ENCODE measurements at regions not wholly inside any gene's neighbourhood (a gene's known extent, or its start where the extent isn't known, plus 50 kb on each side); places are given as distances from the start of the nearest gene placed in this dataset.

- Mint-ChIP-seq H3K27ac (ENCODE audit: low read depth) (no peak overlapping the region), H3K36me3 (ENCODE audit: insufficient read depth) (no peaks in the 10 kb centered on the region), H3K27me3 (no peaks in the 10 kb centered on the region), H3K4me1 (no peaks in the 10 kb centered on the region), H3K9me3 (peaks cover 17% of the 10 kb centered on the region), H3K4me3 (no peak overlapping the region)
- DNase-seq (ENCODE audit: low spot score in 2 of 2), result no peak
- no peak for ATAC-seq (replicated peaks; ENCODE audit: extremely low read depth, poor library complexity, severe bottlenecking)
Observed at GRCh38 chr4:23371533-23371932, 518.3 kb downstream of the PPARGC1A start.

- H3K4me1 Mint-ChIP-seq, result no peaks in the 10 kb centered on the region
- no peak overlapping the region for H3K4me3 Mint-ChIP-seq
- H3K9me3 Mint-ChIP-seq, result peaks cover 10% of the 10 kb centered on the region
- no peak for ATAC-seq (replicated peaks; ENCODE audit: extremely low read depth, poor library complexity, severe bottlenecking)
- no peak overlapping the region for H3K27ac Mint-ChIP-seq (ENCODE audit: low read depth)
- no peaks in the 10 kb centered on the region for H3K27me3 Mint-ChIP-seq
- no peak for DNase-seq (ENCODE audit: low spot score in 2 of 2)
- peaks cover 2% of the 10 kb centered on the region for H3K36me3 Mint-ChIP-seq (ENCODE audit: insufficient read depth)
Observed at GRCh38 chr4:23369331-23369730, 520.5 kb downstream of the PPARGC1A start.

- Mint-ChIP-seq H3K36me3 (ENCODE audit: insufficient read depth) (peaks cover 2% of the 10 kb centered on the region), H3K4me3 (no peak overlapping the region), H3K27me3 (no peaks in the 10 kb centered on the region), H3K27ac (ENCODE audit: low read depth) (no peak overlapping the region), H3K4me1 (no peaks in the 10 kb centered on the region), H3K9me3 (peaks cover under 1% of the 10 kb centered on the region)
- no peak for ATAC-seq (replicated peaks; ENCODE audit: extremely low read depth, poor library complexity, severe bottlenecking)
- DNase-seq (ENCODE audit: low spot score in 2 of 2), result no peak
Observed at GRCh38 chr4:23368081-23368697, 521.7 kb downstream of the PPARGC1A start.

GRCh38 chr4:23366557-23366906, 523.3 kb downstream of the PPARGC1A start:
- Mint-ChIP-seq H3K4me1 (no peaks in the 10 kb centered on the region), H3K36me3 (ENCODE audit: insufficient read depth) (peaks cover 2% of the 10 kb centered on the region)

GRCh38 chr4:23365871-23366556, 523.8 kb downstream of the PPARGC1A start:
- H3K9me3 Mint-ChIP-seq, result no peaks in the 10 kb centered on the region
- ATAC-seq (replicated peaks; ENCODE audit: extremely low read depth, poor library complexity, severe bottlenecking) (no peak), DNase-seq (ENCODE audit: low spot score in 2 of 2) (no peak)
- no peaks in the 10 kb centered on the region for H3K4me1 Mint-ChIP-seq
- no peaks in the 10 kb centered on the region for H3K27me3 Mint-ChIP-seq
- H3K27ac Mint-ChIP-seq (ENCODE audit: low read depth), result no peak overlapping the region
- no peak overlapping the region for H3K4me3 Mint-ChIP-seq
- H3K36me3 Mint-ChIP-seq (ENCODE audit: insufficient read depth), result peaks cover 2% of the 10 kb centered on the region

More at GRCh38 chr4:23366557-23366906, 523.3 kb downstream of the PPARGC1A start:
- no peak overlapping the region for H3K4me3 Mint-ChIP-seq
- DNase-seq (ENCODE audit: low spot score in 2 of 2), result no peak
- no peak overlapping the region for H3K27ac Mint-ChIP-seq (ENCODE audit: low read depth)
- H3K9me3 Mint-ChIP-seq, result no peaks in the 10 kb centered on the region
- H3K27me3 Mint-ChIP-seq, result no peaks in the 10 kb centered on the region
- no peak for ATAC-seq (replicated peaks; ENCODE audit: extremely low read depth, poor library complexity, severe bottlenecking)

GRCh38 chr4:23365086-23365485, 524.8 kb downstream of the PPARGC1A start:
- Mint-ChIP-seq H3K9me3 (no peaks in the 10 kb centered on the region), H3K27me3 (no peaks in the 10 kb centered on the region), H3K4me1 (no peaks in the 10 kb centered on the region), H3K36me3 (ENCODE audit: insufficient read depth) (peaks cover 2% of the 10 kb centered on the region), H3K4me3 (no peak overlapping the region), H3K27ac (ENCODE audit: low read depth) (no peak overlapping the region)
- DNase-seq (ENCODE audit: low spot score in 2 of 2), result no peak
- no peak for ATAC-seq (replicated peaks; ENCODE audit: extremely low read depth, poor library complexity, severe bottlenecking)

DNA sequence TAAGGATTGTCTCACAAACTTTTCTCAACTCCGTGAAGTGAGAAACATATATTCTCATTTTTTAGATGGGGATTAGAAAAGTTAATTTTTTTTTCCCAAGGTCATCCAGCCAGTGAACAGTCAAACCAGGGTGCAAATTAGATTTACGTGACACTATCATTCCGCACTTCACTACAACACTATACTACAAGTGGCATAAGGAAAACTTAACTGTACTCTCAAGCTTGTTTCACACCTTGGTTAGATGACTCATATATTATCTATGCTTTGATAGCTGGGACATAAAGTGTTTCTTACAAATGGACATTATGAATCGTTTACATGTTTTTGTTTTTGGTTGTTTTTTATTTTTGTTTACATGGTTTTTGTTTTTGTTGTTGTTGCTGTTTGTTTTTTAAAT, 525.7 kb downstream of the PPARGC1A start:
- H3K9me3 Mint-ChIP-seq, result no peaks in the 10 kb centered on the region
- ATAC-seq (replicated peaks; ENCODE audit: extremely low read depth, poor library complexity, severe bottlenecking) (no peak), DNase-seq (ENCODE audit: low spot score in 2 of 2) (no peak)
- H3K27ac Mint-ChIP-seq (ENCODE audit: low read depth), result no peak overlapping the region
- peaks cover 2% of the 10 kb centered on the region for H3K36me3 Mint-ChIP-seq (ENCODE audit: insufficient read depth)
- H3K4me1 Mint-ChIP-seq, result no peaks in the 10 kb centered on the region
- H3K4me3 Mint-ChIP-seq, result no peak overlapping the region
- H3K27me3 Mint-ChIP-seq, result no peaks in the 10 kb centered on the region

DNA sequence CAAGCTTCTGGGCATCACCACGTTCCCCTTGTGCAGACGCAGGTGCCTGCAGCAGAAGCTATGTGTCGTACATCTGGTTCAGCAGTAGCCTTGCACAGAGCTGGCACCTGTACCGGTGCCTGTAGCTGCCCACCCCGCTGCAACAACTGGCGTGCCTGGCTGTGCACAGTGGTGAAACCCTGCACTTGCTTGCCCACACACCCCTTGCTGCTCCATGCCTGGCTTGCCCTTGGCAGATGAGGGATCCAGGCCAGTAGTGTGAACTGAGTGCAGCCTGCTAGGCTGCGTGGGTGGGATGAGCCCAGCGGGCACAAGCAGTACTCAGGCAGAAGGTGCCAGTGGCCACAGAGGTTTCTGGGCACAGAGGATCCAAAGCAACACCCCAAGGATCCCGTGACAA, 528.4 kb downstream of the PPARGC1A start:
- Mint-ChIP-seq H3K27me3 (no peaks in the 10 kb centered on the region), H3K4me3 (no peak overlapping the region), H3K36me3 (ENCODE audit: insufficient read depth) (peaks cover 2% of the 10 kb centered on the region), H3K27ac (ENCODE audit: low read depth) (no peak overlapping the region), H3K9me3 (no peaks in the 10 kb centered on the region), H3K4me1 (no peaks in the 10 kb centered on the region)
- no peak for DNase-seq (ENCODE audit: low spot score in 2 of 2)
- no peak for ATAC-seq (replicated peaks; ENCODE audit: extremely low read depth, poor library complexity, severe bottlenecking)

- H3K4me3 Mint-ChIP-seq, result no peak overlapping the region
- no peak overlapping the region for H3K27ac Mint-ChIP-seq (ENCODE audit: low read depth)
- no peaks in the 10 kb centered on the region for H3K27me3 Mint-ChIP-seq
- ATAC-seq (replicated peaks; ENCODE audit: extremely low read depth, poor library complexity, severe bottlenecking), result no peak
- H3K9me3 Mint-ChIP-seq, result peaks cover 2% of the 10 kb centered on the region
- no peak for DNase-seq (ENCODE audit: low spot score in 2 of 2)
- H3K4me1 Mint-ChIP-seq, result no peaks in the 10 kb centered on the region
- H3K36me3 Mint-ChIP-seq (ENCODE audit: insufficient read depth), result peaks cover 2% of the 10 kb centered on the region
Observed at GRCh38 chr4:23360718-23361117, 529.1 kb downstream of the PPARGC1A start.

GRCh38 chr4:23355258-23355657, 534.6 kb downstream of the PPARGC1A start:
- Mint-ChIP-seq H3K4me1 (no peaks in the 10 kb centered on the region), H3K4me3 (no peak overlapping the region), H3K36me3 (ENCODE audit: insufficient read depth) (no peaks in the 10 kb centered on the region), H3K9me3 (peaks cover 5% of the 10 kb centered on the region), H3K27ac (ENCODE audit: low read depth) (no peak overlapping the region), H3K27me3 (no peaks in the 10 kb centered on the region)
- no peak for DNase-seq (ENCODE audit: low spot score in 2 of 2)
- no peak for ATAC-seq (replicated peaks; ENCODE audit: extremely low read depth, poor library complexity, severe bottlenecking)

DNA sequence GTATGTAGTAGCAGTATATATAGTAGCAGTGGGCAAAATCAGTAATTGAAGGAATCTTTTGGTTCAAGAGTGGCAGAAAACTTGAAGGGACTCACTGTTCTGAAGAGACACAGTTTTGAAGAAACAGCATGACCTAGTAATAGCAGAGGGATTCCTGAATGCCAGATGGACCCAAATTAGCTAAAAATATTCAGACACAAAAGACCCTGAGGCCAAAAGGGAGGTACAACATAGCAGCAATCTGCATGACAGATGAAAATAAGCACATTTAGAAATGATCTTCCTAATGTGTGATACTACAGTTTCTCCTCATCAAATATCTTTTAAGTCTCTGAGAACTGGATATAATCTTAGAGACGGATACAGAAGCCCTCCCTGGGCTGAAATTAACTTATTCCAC, 536.6 kb downstream of the PPARGC1A start:
- H3K4me1 Mint-ChIP-seq, result no peaks in the 10 kb centered on the region
- DNase-seq (ENCODE audit: low spot score in 2 of 2) (no peak), ATAC-seq (replicated peaks; ENCODE audit: extremely low read depth, poor library complexity, severe bottlenecking) (no peak)
- H3K27me3 Mint-ChIP-seq, result no peaks in the 10 kb centered on the region
- H3K4me3 Mint-ChIP-seq, result no peak overlapping the region
- H3K27ac Mint-ChIP-seq (ENCODE audit: low read depth), result no peak overlapping the region
- peaks cover 5% of the 10 kb centered on the region for H3K9me3 Mint-ChIP-seq
- no peaks in the 10 kb centered on the region for H3K36me3 Mint-ChIP-seq (ENCODE audit: insufficient read depth)

DNA sequence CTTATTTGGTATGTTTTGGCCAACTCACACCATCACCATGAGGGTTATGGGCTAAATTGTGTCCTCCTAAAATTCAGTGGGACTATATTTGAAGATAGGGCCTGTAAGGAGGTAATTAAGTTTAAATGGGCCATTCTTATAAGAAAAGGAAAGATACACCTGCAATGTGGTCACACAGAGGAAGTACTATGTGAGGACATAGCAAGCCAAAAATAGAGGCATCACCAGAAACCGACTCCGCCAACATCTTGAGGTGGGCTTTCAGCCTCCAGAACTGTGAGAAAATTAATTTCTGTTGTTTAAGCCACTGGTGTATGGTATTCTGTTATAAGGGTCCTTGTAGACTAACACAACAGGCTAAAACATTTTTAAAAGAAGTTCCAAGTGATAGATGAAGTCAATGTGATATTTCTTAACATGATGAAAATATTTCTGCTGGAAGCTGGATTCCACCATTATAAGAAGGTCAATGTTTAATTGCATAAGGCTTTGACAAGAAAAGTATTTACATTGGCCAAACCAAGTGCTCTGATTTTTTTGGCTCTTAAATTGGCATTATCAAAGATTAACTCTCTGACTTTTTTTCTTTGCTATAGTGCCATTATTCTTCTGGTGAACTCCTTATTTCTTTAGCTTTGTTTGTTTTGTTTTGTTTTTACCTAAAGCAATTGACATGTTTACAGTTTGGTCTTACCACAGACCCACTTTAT, 540.9 kb downstream of the PPARGC1A start:
- Mint-ChIP-seq H3K36me3 (ENCODE audit: insufficient read depth) (no peaks in the 10 kb centered on the region), H3K9me3 (peaks cover 5% of the 10 kb centered on the region), H3K4me1 (no peaks in the 10 kb centered on the region), H3K27me3 (no peaks in the 10 kb centered on the region), H3K27ac (ENCODE audit: low read depth) (no peak overlapping the region), H3K4me3 (no peak overlapping the region)
- DNase-seq (ENCODE audit: low spot score in 2 of 2) (no peak), ATAC-seq (replicated peaks; ENCODE audit: extremely low read depth, poor library complexity, severe bottlenecking) (no peak)

DNA sequence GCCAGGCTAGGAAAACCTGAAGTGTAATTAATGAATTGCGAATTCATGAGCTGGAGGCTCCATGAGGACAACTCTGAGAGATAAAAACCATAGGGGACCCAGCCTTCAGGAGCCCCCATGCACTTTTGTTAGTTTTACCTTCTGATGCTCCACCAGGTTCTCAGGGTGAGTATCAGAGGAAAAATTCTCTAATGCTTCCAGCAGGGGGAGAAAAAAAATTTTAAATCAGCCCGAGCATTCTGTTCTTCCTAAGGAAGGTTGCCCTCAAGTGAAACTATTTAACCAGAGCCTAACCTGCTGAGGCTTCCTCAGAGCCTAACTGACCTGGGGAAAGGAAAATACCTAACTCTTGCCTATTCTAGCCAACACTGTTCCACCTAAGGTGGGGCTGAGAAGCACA, 552.6 kb downstream of the PPARGC1A start:
- no peak for ATAC-seq (replicated peaks; ENCODE audit: extremely low read depth, poor library complexity, severe bottlenecking)

More for the DNA sequence above, 552.6 kb downstream of the PPARGC1A start:
- Mint-ChIP-seq H3K27me3 (no peaks in the 10 kb centered on the region), H3K27ac (ENCODE audit: low read depth) (no peak overlapping the region), H3K4me1 (no peaks in the 10 kb centered on the region), H3K36me3 (ENCODE audit: insufficient read depth) (no peaks in the 10 kb centered on the region), H3K4me3 (no peak overlapping the region), H3K9me3 (peaks cover 17% of the 10 kb centered on the region)
- no peak for DNase-seq (ENCODE audit: low spot score in 2 of 2)

Measured in central memory CD8-positive, alpha-beta T cell (primary cell).